22Rv1 (cell line): ENCODE measurements at regions not wholly inside any gene's neighbourhood (a gene's known extent, or its start where the extent isn't known, plus 50 kb on each side); places are given as distances from the start of the nearest gene placed in this dataset.
"Not testable (repeated sequence)": the region's sequence is repeated elsewhere in the genome, so short reads cannot be mapped to it uniquely, and the experiment has no call there.

ENCODE experiments used
- ZFX ChIP-seq: fragments of 450-650 bp; IDR thresholded peaks from 2 replicates; pipeline ENCODE4 v1.6.1; 2017; ENCODE audit warnings: antibody characterized with exemption, borderline replicate concordance
- TF ChIP-seq, protein P1 (sequence below): fragments of 450-650 bp; IDR thresholded peaks from 2 replicates; pipeline ENCODE4 v1.5.1; 2017; ENCODE audit warnings: mild to moderate bottlenecking

DNA sequence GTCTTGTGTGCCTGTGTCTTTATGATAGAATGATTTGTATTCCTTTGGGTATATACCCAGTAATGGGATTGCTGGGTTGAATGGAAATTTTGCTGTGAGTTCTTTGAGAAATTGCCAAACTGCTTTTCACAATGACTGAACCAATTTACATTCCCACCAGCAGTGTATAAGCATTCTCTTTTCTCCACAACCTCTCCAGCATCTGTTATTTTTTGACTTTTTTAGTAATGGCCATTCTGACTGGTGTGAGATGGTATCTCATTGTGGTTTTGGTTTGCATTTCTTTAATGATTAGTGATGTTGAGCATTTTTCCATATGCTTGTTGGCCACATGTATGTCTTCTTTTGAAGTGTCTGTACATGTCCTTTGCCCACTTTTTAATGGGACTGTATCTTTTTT lies 238.3 kb upstream of the ZEB2 start:
- TF ChIP-seq, protein P1, sequence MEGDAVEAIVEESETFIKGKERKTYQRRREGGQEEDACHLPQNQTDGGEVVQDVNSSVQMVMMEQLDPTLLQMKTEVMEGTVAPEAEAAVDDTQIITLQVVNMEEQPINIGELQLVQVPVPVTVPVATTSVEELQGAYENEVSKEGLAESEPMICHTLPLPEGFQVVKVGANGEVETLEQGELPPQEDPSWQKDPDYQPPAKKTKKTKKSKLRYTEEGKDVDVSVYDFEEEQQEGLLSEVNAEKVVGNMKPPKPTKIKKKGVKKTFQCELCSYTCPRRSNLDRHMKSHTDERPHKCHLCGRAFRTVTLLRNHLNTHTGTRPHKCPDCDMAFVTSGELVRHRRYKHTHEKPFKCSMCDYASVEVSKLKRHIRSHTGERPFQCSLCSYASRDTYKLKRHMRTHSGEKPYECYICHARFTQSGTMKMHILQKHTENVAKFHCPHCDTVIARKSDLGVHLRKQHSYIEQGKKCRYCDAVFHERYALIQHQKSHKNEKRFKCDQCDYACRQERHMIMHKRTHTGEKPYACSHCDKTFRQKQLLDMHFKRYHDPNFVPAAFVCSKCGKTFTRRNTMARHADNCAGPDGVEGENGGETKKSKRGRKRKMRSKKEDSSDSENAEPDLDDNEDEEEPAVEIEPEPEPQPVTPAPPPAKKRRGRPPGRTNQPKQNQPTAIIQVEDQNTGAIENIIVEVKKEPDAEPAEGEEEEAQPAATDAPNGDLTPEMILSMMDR = not testable (repeated sequence)
- not testable (repeated sequence) for TF ChIP-seq ZFX
